ENCODE measurements at regions not wholly inside any gene's neighbourhood (a gene's known extent, or its start where the extent isn't known, plus 50 kb on each side); places are given as distances from the start of the nearest gene placed in this dataset.
A peak's percentile ranks its signal among the peaks of the same experiment; 100 is the strongest.
"Not testable (repeated sequence)": the region's sequence is repeated elsewhere in the genome, so short reads cannot be mapped to it uniquely, and the experiment has no call there.

DNA sequence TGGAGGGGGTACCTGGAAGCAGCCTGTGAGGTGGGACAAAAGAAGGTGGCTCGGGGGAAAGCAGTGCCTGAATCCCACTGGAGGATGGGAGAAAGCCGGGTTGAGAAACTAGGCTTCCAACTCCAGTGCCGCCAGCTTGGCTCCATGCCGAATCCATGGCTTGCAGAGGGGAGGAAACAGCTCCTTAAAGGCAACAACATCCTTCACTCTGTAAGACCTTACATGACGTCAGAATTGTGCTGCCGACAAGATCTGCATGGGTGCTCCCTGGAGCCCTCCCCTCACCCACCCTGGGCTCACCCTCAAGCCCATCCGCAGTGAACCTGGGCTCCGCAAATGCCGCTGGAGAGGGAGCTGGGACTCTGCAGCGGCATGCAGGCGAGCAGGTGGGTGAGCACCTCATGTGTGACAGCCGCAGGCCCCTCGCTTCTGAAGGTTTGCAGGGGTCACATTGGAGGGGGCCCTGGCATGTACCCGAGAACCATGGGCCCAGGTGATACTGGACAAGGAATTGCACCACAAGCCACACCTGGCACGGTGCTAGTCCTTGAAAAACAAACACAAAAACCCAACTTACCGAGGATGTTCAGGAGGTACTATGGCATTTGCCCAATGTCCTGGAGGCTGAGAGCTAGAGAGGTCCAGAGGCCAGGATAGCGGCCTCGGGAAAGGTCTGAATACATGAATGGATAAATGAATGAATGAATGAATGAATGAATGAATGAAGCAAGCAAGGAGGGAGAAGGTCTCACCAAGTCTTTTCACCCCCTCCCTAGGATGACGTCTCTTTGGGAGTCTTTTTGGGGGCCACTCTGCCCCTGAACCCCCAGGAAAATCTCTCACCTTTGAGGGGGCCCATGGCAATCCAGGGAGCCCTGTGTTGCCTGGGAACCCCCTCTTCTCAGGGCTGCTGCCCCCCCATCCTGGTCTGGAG is 238.6 kb upstream of the SHH start:
- no peak overlapping the region for H3K4me3 Mint-ChIP-seq
- DNase-seq: no peak
- H3K4me1 Mint-ChIP-seq: no peaks in the 10 kb centered on the region
- peaks cover 15 to 27% of the 10 kb centered on the region in 2 donors for H3K9me3 Mint-ChIP-seq
- no peak overlapping the region for H3K27ac Mint-ChIP-seq
- peaks cover 0 to 4% of the 10 kb centered on the region in 2 donors for H3K27me3 Mint-ChIP-seq
- no peaks in the 10 kb centered on the region for H3K36me3 Mint-ChIP-seq
- no peak for ATAC-seq (replicated peaks)

DNA sequence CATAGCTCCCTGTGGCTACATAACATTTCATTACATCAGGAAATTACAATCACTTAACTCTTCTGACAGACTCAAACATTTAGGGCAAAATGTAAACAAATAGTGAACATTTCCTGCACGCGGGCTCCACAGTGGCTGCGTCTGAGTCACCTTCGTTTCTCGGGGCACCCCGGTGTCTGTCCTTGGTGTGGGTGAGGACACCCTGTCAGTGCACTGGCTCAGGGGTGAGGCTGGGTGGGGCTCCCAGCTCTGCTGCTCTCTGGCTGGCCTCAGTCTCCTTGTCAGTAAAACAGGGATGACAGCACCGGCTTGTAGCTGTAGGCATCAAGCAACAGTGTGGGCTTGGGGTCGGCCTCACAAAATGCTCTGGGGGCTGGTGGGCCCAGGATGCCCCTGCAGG is 237.1 kb upstream of the SHH start:
- no peaks in the 10 kb centered on the region for H3K4me1 Mint-ChIP-seq
- H3K9me3 Mint-ChIP-seq: peaks cover 12 to 27% of the 10 kb centered on the region in 2 donors
- no peak overlapping the region for H3K27ac Mint-ChIP-seq
- H3K36me3 Mint-ChIP-seq: no peaks in the 10 kb centered on the region
- H3K4me3 Mint-ChIP-seq: no peak overlapping the region
- H3K27me3 Mint-ChIP-seq: peaks cover 0 to 4% of the 10 kb centered on the region in 2 donors
- ATAC-seq (replicated peaks) (no peak), DNase-seq (no peak)

- DNase-seq: no peak
- peaks cover 0 to 5% of the 10 kb centered on the region in 2 donors for H3K27me3 Mint-ChIP-seq
- no peaks in the 10 kb centered on the region for H3K4me1 Mint-ChIP-seq
- no peak overlapping the region for H3K4me3 Mint-ChIP-seq
- peaks cover 7 to 16% of the 10 kb centered on the region in 2 donors for H3K9me3 Mint-ChIP-seq
- H3K27ac Mint-ChIP-seq: no peak overlapping the region
- no peak for ATAC-seq (replicated peaks)
- H3K36me3 Mint-ChIP-seq: no peaks in the 10 kb centered on the region
These were observed 233.8 kb upstream of the SHH start for GRCh38 chr7:156046031-156046560.

DNA sequence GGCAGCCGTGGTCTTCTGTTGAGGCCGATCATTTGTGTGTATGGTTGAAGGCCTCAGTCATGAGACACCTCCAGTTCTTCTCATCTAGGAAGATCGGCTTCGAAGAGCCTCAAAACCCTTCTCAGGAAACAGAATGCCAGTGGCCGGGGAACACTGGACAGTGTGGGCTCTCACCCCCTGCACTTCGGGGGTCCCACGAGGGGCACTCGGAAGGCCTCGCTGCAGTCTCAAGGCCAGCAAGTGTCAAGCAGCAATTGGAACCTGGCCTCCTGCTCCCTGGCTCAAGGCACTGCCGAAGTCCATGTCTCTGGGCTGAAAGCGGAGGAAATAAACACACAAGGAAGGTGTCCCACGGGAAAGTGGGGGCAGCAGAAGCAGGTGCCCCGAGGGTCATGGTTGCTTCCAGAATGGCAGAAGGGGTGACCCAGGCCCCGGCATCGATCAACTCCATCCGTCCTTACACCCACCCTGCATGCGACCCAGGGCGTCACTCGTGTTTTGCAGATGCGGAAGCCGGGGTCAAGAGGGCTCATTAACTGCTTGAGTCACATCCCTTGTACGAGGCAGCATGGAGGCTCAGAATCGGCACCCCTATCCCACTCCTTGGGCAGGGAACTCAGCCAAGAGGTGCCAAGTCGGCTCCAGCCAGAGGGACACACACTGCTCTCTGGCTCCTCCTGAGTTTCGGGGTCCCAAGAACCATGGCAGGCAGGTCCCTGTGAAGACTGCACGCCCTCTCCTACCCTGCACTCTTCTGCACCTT is 231.3 kb upstream of the SHH start:
- DNase-seq (no peak), ATAC-seq (replicated peaks) (no peak)
- H3K9me3 Mint-ChIP-seq: peaks cover 7 to 16% of the 10 kb centered on the region in 2 donors
- no peaks in the 10 kb centered on the region for H3K4me1 Mint-ChIP-seq
- no peak overlapping the region for H3K4me3 Mint-ChIP-seq
- H3K27ac Mint-ChIP-seq: no peak overlapping the region
- H3K27me3 Mint-ChIP-seq: peaks cover 0 to 14% of the 10 kb centered on the region in 2 donors
- no peaks in the 10 kb centered on the region for H3K36me3 Mint-ChIP-seq

GRCh38 chr7:156041398-156041797 is 229.1 kb upstream of the SHH start:
- H3K36me3 Mint-ChIP-seq: no peaks in the 10 kb centered on the region
- ATAC-seq (replicated peaks) (no peak), DNase-seq (no peak)
- peaks cover 1% of the 10 kb centered on the region in 2 donors for H3K9me3 Mint-ChIP-seq
- H3K27me3 Mint-ChIP-seq: peaks cover 0 to 14% of the 10 kb centered on the region in 2 donors
- no peak overlapping the region for H3K27ac Mint-ChIP-seq
- no peaks in the 10 kb centered on the region for H3K4me1 Mint-ChIP-seq
- no peak overlapping the region for H3K4me3 Mint-ChIP-seq

DNA sequence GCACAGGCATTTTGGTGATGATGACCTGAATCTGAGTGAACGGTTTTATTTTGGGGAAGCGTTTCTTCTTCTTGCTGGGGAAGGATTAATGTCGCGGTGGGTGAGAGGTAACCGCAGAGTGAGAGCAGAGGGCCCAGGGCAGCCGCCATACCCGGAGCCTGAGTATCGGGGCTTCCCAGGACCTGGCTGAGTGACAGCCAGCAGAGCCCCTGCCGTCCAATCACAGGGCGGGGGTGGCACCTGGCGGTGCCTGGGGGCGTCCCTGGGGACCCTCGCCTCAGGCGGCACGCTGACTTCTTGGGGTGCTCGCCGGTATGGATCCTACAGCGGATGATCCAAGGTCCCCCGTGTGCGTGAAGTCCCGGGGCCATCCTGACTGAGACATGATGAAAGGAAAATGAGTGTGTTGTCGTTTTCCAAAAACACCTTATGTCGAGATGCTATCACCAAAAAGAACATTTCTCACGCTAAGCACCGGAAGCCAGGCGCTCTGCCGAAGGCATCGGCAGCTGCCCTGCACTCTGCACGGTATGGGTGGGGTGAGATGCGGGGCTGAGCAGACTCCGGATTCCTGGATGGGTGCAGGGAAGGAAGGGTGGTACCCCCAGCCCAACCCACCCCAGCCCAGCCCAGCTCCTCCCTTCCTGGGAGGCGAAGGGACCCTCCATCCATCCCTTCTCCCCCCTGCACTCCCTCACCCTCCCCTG is 227.9 kb upstream of the SHH start:
- Mint-ChIP-seq H3K27me3 (peaks cover 0 to 14% of the 10 kb centered on the region in 2 donors), H3K9me3 (no peaks in the 10 kb centered on the region), H3K4me3 (no peak overlapping the region), H3K4me1 (no peaks in the 10 kb centered on the region), H3K27ac (no peak overlapping the region), H3K36me3 (no peaks in the 10 kb centered on the region)
- ATAC-seq (replicated peaks): peak in 1 of 2 donors; percentile 61
- DNase-seq: no peak

DNA sequence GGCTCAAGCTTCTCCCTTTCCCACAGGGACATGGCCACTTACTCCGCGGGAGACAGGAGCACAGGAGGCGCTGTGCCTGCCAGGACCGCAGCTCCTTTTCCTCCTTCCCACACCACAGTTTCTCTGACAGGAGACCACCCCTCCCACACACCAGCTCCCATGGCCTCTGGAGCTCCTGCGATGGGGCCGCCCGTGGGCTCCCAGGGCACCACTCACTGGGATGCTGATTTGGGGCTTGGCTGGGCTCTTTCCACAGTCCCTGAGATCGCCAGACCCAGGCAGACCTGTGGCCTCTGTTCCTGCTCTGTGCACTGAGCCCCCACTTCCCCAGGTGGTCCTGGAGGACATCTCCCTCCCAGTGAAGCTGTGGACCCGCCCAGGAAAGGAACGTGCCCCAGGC is 226.9 kb upstream of the SHH start:
- H3K36me3 Mint-ChIP-seq: no peaks in the 10 kb centered on the region
- peaks cover 4 to 6% of the 10 kb centered on the region in 2 donors for H3K4me1 Mint-ChIP-seq
- peaks cover 2 to 3% of the 10 kb centered on the region in 2 donors for H3K9me3 Mint-ChIP-seq
- peaks cover 0 to 14% of the 10 kb centered on the region in 2 donors for H3K27me3 Mint-ChIP-seq
- DNase-seq: no peak
- no peak for ATAC-seq (replicated peaks)
- no peak overlapping the region for H3K27ac Mint-ChIP-seq
- no peak overlapping the region for H3K4me3 Mint-ChIP-seq

- Mint-ChIP-seq H3K4me1 (peaks cover 6 to 8% of the 10 kb centered on the region in 2 donors), H3K36me3 (no peaks in the 10 kb centered on the region), H3K4me3 (no peak overlapping the region), H3K27ac (no peak overlapping the region), H3K9me3 (peaks cover 2 to 3% of the 10 kb centered on the region in 2 donors), H3K27me3 (peaks cover 0 to 13% of the 10 kb centered on the region in 2 donors)
- ATAC-seq (replicated peaks) (no peak), DNase-seq (no peak)
These were observed 226.1 kb upstream of the SHH start for GRCh38 chr7:156038345-156038744.

DNA sequence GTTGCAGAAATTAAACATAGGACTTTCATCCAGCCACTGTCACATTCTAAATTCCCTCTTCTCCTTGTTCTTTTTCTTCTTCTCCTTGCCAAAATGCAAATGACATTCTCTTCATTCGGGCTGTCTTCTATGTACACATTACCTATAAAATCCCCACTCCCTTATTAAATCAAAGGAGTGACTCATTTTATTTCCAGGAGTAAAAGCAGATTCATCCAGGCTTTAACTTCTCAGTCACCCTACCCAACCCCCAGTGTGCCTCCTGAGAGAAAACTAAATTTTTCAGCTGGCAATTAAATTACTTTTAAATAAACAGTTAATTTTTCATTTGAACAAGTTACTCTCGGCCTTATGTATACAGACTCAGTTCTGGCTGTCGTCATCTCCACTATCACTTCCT is 223.9 kb upstream of the SHH start:
- peaks cover 2 to 12% of the 10 kb centered on the region in 2 donors for H3K9me3 Mint-ChIP-seq

GRCh38 chr7:156035387-156035786 is 223.1 kb upstream of the SHH start:
- H3K4me1 Mint-ChIP-seq; H3K27ac Mint-ChIP-seq; DNase-seq; ATAC-seq (replicated peaks); H3K36me3 Mint-ChIP-seq; H3K4me3 Mint-ChIP-seq: not testable (repeated sequence)
- peaks cover 2 to 12% of the 10 kb centered on the region in 2 donors for H3K9me3 Mint-ChIP-seq
- H3K27me3 Mint-ChIP-seq: peaks cover 7 to 15% of the 10 kb centered on the region in 2 donors

More for the DNA sequence above, 223.9 kb upstream of the SHH start:
- ATAC-seq (replicated peaks) (no peak), DNase-seq (no peak)
- Mint-ChIP-seq H3K27ac (no peak overlapping the region), H3K27me3 (peaks cover 7 to 15% of the 10 kb centered on the region in 2 donors), H3K4me3 (no peak overlapping the region), H3K4me1 (peaks cover 6 to 8% of the 10 kb centered on the region in 2 donors), H3K36me3 (no peaks in the 10 kb centered on the region)

- Mint-ChIP-seq H3K4me1 (peaks cover 6 to 8% of the 10 kb centered on the region in 2 donors), H3K27ac (peak overlapping the region; percentile 48), H3K36me3 (no peaks in the 10 kb centered on the region), H3K4me3 (no peak overlapping the region), H3K27me3 (peaks cover 11 to 13% of the 10 kb centered on the region in 2 donors), H3K9me3 (peaks cover 2 to 12% of the 10 kb centered on the region in 2 donors)
- DNase-seq: no peak
- ATAC-seq (replicated peaks): peak; percentile 86 to 90
These were observed 222.1 kb upstream of the SHH start for GRCh38 chr7:156034397-156034796.

DNA sequence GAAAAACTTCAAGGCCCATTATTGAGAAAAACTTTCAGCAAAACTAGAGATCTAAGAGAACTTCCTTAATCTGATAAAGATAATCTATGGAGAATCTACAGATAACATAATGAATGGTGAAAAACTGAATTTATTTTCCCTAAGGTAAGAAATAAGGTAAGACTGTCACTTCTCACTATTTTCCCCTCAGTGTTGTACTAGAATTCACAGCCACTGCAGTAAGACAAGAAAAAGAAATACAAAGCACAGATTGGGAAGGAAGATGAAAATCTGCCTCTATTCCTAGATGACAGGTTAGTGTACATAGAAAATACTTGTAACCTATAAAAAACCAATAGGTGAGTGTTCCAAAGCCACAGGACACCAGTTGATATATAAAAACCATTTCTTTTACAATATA is 220.7 kb upstream of the SHH start:
- ATAC-seq (replicated peaks) (no peak), DNase-seq (no peak)
- H3K27ac Mint-ChIP-seq: no peak overlapping the region
- no peaks in the 10 kb centered on the region for H3K36me3 Mint-ChIP-seq
- no peak overlapping the region for H3K4me3 Mint-ChIP-seq
- H3K4me1 Mint-ChIP-seq: peaks cover 6 to 8% of the 10 kb centered on the region in 2 donors
- peaks cover 10 to 11% of the 10 kb centered on the region in 2 donors for H3K27me3 Mint-ChIP-seq
- peaks cover 2 to 12% of the 10 kb centered on the region in 2 donors for H3K9me3 Mint-ChIP-seq

DNA sequence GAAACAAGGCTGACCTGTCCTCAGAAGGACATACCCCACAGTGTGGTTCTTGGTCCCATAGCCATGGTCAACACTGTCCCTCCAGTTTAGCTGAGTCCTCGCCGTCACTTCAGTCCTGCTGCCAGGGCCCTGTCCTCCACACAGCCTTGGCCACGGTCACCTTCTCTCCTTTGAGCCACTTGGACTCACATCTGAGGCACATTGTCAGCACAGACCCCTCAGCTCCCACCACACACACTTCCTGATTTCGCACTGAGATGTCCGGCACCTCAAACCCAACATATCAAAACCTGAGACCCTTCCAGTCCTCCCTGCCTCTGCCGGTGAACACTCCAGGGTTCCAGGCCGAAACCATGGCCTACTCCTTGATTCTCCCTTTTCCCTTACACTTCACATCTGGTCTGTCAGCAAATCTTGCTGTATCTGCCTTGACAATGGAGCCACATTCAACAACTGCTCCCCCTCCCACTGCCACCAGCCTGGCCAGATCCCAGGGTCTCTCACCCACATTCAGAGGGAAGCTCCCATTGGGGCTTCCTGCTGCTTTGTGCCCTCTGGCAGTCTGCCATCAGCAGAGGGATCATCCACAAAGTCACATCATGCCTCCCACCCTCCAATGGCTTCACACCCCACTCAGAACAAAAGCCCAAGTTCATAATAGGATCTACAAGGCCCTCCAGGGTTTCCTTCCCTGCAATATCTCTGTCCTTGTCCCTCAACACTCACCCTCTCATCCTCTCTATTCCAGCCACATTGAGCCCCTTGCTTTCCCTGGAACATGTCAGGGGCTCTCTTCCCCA is 219.6 kb upstream of the SHH start:
- Mint-ChIP-seq H3K4me3 (no peak overlapping the region), H3K4me1 (peaks cover 6 to 8% of the 10 kb centered on the region in 2 donors), H3K27me3 (peaks cover 10 to 11% of the 10 kb centered on the region in 2 donors), H3K27ac (peak overlapping the region; percentile 70), H3K36me3 (no peaks in the 10 kb centered on the region), H3K9me3 (peaks cover 2 to 12% of the 10 kb centered on the region in 2 donors)
- no peak for DNase-seq
- no peak for ATAC-seq (replicated peaks)
